ENCODE measurements at regions not wholly inside any gene's neighbourhood (a gene's known extent, or its start where the extent isn't known, plus 50 kb on each side); places are given as distances from the start of the nearest gene placed in this dataset.

GRCh38 chr17:77887464-77888241 is 70.8 kb upstream of the TNRC6C start:
- Histone ChIP-seq H3K9ac (ENCODE audit: low read length) (peak overlapping the region; percentile 37), H3K36me3 (ENCODE audit: insufficient read depth, low read length) (no peaks in the 10 kb centered on the region), H3K27me3 (ENCODE audit: control insufficient read depth in 1 of 2, insufficient read depth in 2 of 2, low read length in 2 of 2) (no peaks in the 10 kb centered on the region), H3K4me1 (ENCODE audit: insufficient read depth, low read length) (peaks cover 20% of the 10 kb centered on the region), H3K27ac (ENCODE audit: low read depth, low read length) (peak overlapping the region; percentile 64), H3K4me3 (ENCODE audit: low read depth in 1 of 2, low read length in 2 of 2) (peak overlapping the region; percentile 62 to 74), H3K9me3 (ENCODE audit: low read length) (no peaks in the 10 kb centered on the region)

- H3K4me3 ChIP-seq (ENCODE audit: low read depth in 1 of 2, low read length in 2 of 2): peak overlapping the region; percentile 62 to 74
- H3K27me3 ChIP-seq (ENCODE audit: control insufficient read depth in 1 of 2, insufficient read depth in 2 of 2, low read length in 2 of 2): no peaks in the 10 kb centered on the region
- H3K9ac ChIP-seq (ENCODE audit: low read length): peak overlapping the region; percentile 37
- peak overlapping the region; percentile 64 for H3K27ac ChIP-seq (ENCODE audit: low read depth, low read length)
- peaks cover 14% of the 10 kb centered on the region for H3K4me1 ChIP-seq (ENCODE audit: insufficient read depth, low read length)
- no peaks in the 10 kb centered on the region for H3K9me3 ChIP-seq (ENCODE audit: low read length)
- H3K36me3 ChIP-seq (ENCODE audit: insufficient read depth, low read length): no peaks in the 10 kb centered on the region
Measured at GRCh38 chr17:77888242-77889134, 70.0 kb upstream of the TNRC6C start.

GRCh38 chr17:77889135-77889505 is 69.4 kb upstream of the TNRC6C start:
- Histone ChIP-seq H3K4me3 (ENCODE audit: low read depth in 1 of 2, low read length in 2 of 2) (no peak overlapping the region), H3K27me3 (ENCODE audit: control insufficient read depth in 1 of 2, insufficient read depth in 2 of 2, low read length in 2 of 2) (no peaks in the 10 kb centered on the region), H3K4me1 (ENCODE audit: insufficient read depth, low read length) (peaks cover 14% of the 10 kb centered on the region), H3K9ac (ENCODE audit: low read length) (no peak overlapping the region), H3K36me3 (ENCODE audit: insufficient read depth, low read length) (no peaks in the 10 kb centered on the region), H3K9me3 (ENCODE audit: low read length) (no peaks in the 10 kb centered on the region), H3K27ac (ENCODE audit: low read depth, low read length) (no peak overlapping the region)

GRCh38 chr17:77889866-77890760 is 68.4 kb upstream of the TNRC6C start:
- peaks cover 14% of the 10 kb centered on the region for H3K4me1 ChIP-seq (ENCODE audit: insufficient read depth, low read length)
- H3K27ac ChIP-seq (ENCODE audit: low read depth, low read length): no peak overlapping the region
- no peak overlapping the region for H3K9ac ChIP-seq (ENCODE audit: low read length)
- no peaks in the 10 kb centered on the region for H3K9me3 ChIP-seq (ENCODE audit: low read length)
- H3K4me3 ChIP-seq (ENCODE audit: low read depth in 1 of 2, low read length in 2 of 2): no peak overlapping the region
- no peaks in the 10 kb centered on the region for H3K27me3 ChIP-seq (ENCODE audit: control insufficient read depth in 1 of 2, insufficient read depth in 2 of 2, low read length in 2 of 2)
- no peaks in the 10 kb centered on the region for H3K36me3 ChIP-seq (ENCODE audit: insufficient read depth, low read length)

- Histone ChIP-seq H3K4me3 (ENCODE audit: low read depth in 1 of 2, low read length in 2 of 2) (no peak overlapping the region), H3K9ac (ENCODE audit: low read length) (no peak overlapping the region), H3K4me1 (ENCODE audit: insufficient read depth, low read length) (peaks cover 14% of the 10 kb centered on the region), H3K27ac (ENCODE audit: low read depth, low read length) (no peak overlapping the region), H3K36me3 (ENCODE audit: insufficient read depth, low read length) (no peaks in the 10 kb centered on the region), H3K27me3 (ENCODE audit: control insufficient read depth in 1 of 2, insufficient read depth in 2 of 2, low read length in 2 of 2) (no peaks in the 10 kb centered on the region), H3K9me3 (ENCODE audit: low read length) (no peaks in the 10 kb centered on the region)
Measured at GRCh38 chr17:77890771-77891170, 67.7 kb upstream of the TNRC6C start.

GRCh38 chr17:77891602-77892001 is 66.9 kb upstream of the TNRC6C start:
- no peak overlapping the region for H3K4me3 ChIP-seq (ENCODE audit: low read depth in 1 of 2, low read length in 2 of 2)
- H3K27me3 ChIP-seq (ENCODE audit: control insufficient read depth in 1 of 2, insufficient read depth in 2 of 2, low read length in 2 of 2): no peaks in the 10 kb centered on the region
- H3K9me3 ChIP-seq (ENCODE audit: low read length): no peaks in the 10 kb centered on the region
- H3K36me3 ChIP-seq (ENCODE audit: insufficient read depth, low read length): no peaks in the 10 kb centered on the region
- H3K9ac ChIP-seq (ENCODE audit: low read length): no peak overlapping the region
- peaks cover 14% of the 10 kb centered on the region for H3K4me1 ChIP-seq (ENCODE audit: insufficient read depth, low read length)
- no peak overlapping the region for H3K27ac ChIP-seq (ENCODE audit: low read depth, low read length)

- no peak overlapping the region for H3K27ac ChIP-seq (ENCODE audit: low read depth, low read length)
- no peak overlapping the region for H3K9ac ChIP-seq (ENCODE audit: low read length)
Measured at GRCh38 chr17:77892031-77892430, 66.5 kb upstream of the TNRC6C start.

GRCh38 chr17:77892469-77893143 is 65.9 kb upstream of the TNRC6C start:
- Histone ChIP-seq H3K4me1 (ENCODE audit: insufficient read depth, low read length) (peaks cover 4% of the 10 kb centered on the region), H3K9ac (ENCODE audit: low read length) (no peak overlapping the region), H3K36me3 (ENCODE audit: insufficient read depth, low read length) (no peaks in the 10 kb centered on the region), H3K4me3 (ENCODE audit: low read depth in 1 of 2, low read length in 2 of 2) (no peak overlapping the region), H3K9me3 (ENCODE audit: low read length) (no peaks in the 10 kb centered on the region), H3K27me3 (ENCODE audit: control insufficient read depth in 1 of 2, insufficient read depth in 2 of 2, low read length in 2 of 2) (no peaks in the 10 kb centered on the region), H3K27ac (ENCODE audit: low read depth, low read length) (no peak overlapping the region)

More at GRCh38 chr17:77892031-77892430, 66.5 kb upstream of the TNRC6C start:
- Histone ChIP-seq H3K4me3 (ENCODE audit: low read depth in 1 of 2, low read length in 2 of 2) (no peak overlapping the region), H3K9me3 (ENCODE audit: low read length) (no peaks in the 10 kb centered on the region), H3K27me3 (ENCODE audit: control insufficient read depth in 1 of 2, insufficient read depth in 2 of 2, low read length in 2 of 2) (no peaks in the 10 kb centered on the region), H3K36me3 (ENCODE audit: insufficient read depth, low read length) (no peaks in the 10 kb centered on the region), H3K4me1 (ENCODE audit: insufficient read depth, low read length) (peaks cover 10% of the 10 kb centered on the region)

GRCh38 chr17:77893144-77894044 is 65.1 kb upstream of the TNRC6C start:
- no peaks in the 10 kb centered on the region for H3K9me3 ChIP-seq (ENCODE audit: low read length)
- no peak overlapping the region for H3K27ac ChIP-seq (ENCODE audit: low read depth, low read length)

More at GRCh38 chr17:77893144-77894044, 65.1 kb upstream of the TNRC6C start:
- Histone ChIP-seq H3K36me3 (ENCODE audit: insufficient read depth, low read length) (no peaks in the 10 kb centered on the region), H3K27me3 (ENCODE audit: control insufficient read depth in 1 of 2, insufficient read depth in 2 of 2, low read length in 2 of 2) (no peaks in the 10 kb centered on the region), H3K4me1 (ENCODE audit: insufficient read depth, low read length) (peaks cover under 1% of the 10 kb centered on the region), H3K4me3 (ENCODE audit: low read depth in 1 of 2, low read length in 2 of 2) (no peak overlapping the region), H3K9ac (ENCODE audit: low read length) (no peak overlapping the region)

Data from muscle layer of colon (tissue), 2 donors.